ENCODE measurements at regions not wholly inside any gene's neighbourhood (a gene's known extent, or its start where the extent isn't known, plus 50 kb on each side); places are given as distances from the start of the nearest gene placed in this dataset.

DNA sequence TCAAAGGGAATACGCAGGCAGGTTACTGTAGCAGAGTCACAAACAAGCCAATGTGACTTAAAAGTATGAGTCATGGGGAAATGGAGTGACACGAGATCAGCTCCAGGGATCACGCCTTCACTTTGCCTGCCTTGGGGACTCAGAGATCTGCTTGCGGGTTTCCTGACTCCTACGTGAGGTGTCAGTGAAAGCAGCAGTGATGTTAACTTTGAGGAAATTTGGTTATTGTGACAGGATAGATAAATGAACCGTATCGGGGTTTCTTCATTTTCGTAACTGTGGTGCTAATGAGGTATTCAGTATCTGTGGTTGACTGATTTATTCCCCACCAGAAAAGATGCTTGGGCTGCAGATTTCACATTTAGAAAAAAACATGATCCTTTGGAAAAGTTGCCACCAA is 383.3 kb upstream of the ZFP42 start:
- H3K9me3 ChIP-seq (replicated peaks in 1 of 3), result no peaks in the 10 kb centered on the region
- no peak for DNase-seq
- no peaks in the 10 kb centered on the region for H3K27me3 ChIP-seq
- H3K4me1 ChIP-seq (replicated peaks in 1 of 2), result no peaks in the 10 kb centered on the region
- no peak overlapping the region for H3K27ac ChIP-seq
- 74 to 80% (median 76%) methylated on average over 8 of the region's 8 CpGs for WGBS, 4 donors
- H3K36me3 ChIP-seq (replicated peaks in 1 of 2), result no peaks in the 10 kb centered on the region
- H3K4me3 ChIP-seq, result no peak overlapping the region
- TF ChIP-seq, protein P1, sequence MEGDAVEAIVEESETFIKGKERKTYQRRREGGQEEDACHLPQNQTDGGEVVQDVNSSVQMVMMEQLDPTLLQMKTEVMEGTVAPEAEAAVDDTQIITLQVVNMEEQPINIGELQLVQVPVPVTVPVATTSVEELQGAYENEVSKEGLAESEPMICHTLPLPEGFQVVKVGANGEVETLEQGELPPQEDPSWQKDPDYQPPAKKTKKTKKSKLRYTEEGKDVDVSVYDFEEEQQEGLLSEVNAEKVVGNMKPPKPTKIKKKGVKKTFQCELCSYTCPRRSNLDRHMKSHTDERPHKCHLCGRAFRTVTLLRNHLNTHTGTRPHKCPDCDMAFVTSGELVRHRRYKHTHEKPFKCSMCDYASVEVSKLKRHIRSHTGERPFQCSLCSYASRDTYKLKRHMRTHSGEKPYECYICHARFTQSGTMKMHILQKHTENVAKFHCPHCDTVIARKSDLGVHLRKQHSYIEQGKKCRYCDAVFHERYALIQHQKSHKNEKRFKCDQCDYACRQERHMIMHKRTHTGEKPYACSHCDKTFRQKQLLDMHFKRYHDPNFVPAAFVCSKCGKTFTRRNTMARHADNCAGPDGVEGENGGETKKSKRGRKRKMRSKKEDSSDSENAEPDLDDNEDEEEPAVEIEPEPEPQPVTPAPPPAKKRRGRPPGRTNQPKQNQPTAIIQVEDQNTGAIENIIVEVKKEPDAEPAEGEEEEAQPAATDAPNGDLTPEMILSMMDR (IDR thresholded peaks at IDR 0.05), result no peak
- intact Hi-C loops (cut with DNase I), result no loop called here

GRCh38 chr4:187613089-187613839 is 382.3 kb upstream of the ZFP42 start:
- no peak for DNase-seq
- no peaks in the 10 kb centered on the region for H3K27me3 ChIP-seq
- no peak overlapping the region for H3K4me3 ChIP-seq
- intact Hi-C loops (cut with DNase I), result no loop called here
- no peak for TF ChIP-seq POLR2A (IDR thresholded peaks at IDR 0.05)
- TF ChIP-seq, protein P1 (IDR thresholded peaks at IDR 0.05), result no peak
- H3K36me3 ChIP-seq (replicated peaks in 1 of 2), result no peaks in the 10 kb centered on the region
- no peaks in the 10 kb centered on the region for H3K9me3 ChIP-seq (replicated peaks in 1 of 3)
- H3K4me1 ChIP-seq (replicated peaks in 1 of 2), result no peaks in the 10 kb centered on the region
- H3K27ac ChIP-seq, result no peak overlapping the region
- 92 to 96% (median 93%) methylated on average over 45 to 46 of the region's 46 CpGs for WGBS, 4 donors

DNA sequence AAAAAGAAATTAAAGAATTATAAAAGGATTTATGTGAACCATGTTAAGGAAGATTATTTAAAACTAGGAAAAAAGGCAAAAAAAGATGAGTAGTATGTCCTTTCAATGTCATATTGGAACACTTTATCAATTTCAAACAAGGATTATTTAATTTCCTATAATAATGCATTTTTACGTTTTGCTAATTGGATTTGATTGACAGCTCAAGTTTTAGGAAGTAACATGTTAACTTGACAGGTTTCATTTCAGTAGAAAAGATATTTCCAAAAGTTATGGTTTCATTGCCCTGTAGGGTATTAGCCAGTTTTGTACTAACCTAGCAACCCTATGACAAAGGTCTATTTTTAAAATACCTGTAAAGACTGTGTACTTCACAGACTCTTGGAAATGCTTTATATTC is 379.6 kb upstream of the ZFP42 start:
- Histone ChIP-seq H3K4me1 (replicated peaks in 1 of 2) (no peaks in the 10 kb centered on the region), H3K9me3 (replicated peaks in 1 of 3) (no peaks in the 10 kb centered on the region), H3K4me3 (no peak overlapping the region), H3K27me3 (no peaks in the 10 kb centered on the region), H3K36me3 (replicated peaks in 1 of 2) (no peaks in the 10 kb centered on the region), H3K27ac (no peak overlapping the region)
- DNase-seq, result no peak
- intact Hi-C loops (cut with DNase I), result no loop called here
- TF ChIP-seq POLR2A (IDR thresholded peaks at IDR 0.05), result no peak
- TF ChIP-seq, protein P1 (IDR thresholded peaks at IDR 0.05), result no peak
- WGBS, 4 donors, result 46 to 68% (median 54%) methylated on average over 1 of the region's 1 CpG

DNA sequence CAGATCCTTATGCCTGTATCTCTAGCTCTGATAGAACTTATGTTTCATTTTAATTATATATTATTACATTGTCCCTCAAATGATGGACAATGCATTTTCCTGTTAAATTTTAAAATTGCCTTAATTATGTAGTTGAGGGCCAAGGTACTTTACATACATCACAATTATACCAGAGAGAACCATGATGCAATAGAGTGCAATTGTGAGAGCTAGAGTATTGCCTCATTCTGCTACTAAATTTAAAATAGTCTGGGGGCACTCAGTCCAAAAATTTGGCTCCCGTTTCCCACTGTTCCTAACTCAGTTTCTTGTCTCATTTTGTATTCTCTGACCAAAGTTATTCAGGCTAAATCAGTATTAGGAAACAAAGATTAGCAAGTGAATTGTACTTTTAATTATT is 378.5 kb upstream of the ZFP42 start:
- Histone ChIP-seq H3K4me1 (replicated peaks in 1 of 2) (no peaks in the 10 kb centered on the region), H3K27ac (no peak overlapping the region), H3K4me3 (no peak overlapping the region), H3K36me3 (replicated peaks in 1 of 2) (no peaks in the 10 kb centered on the region), H3K9me3 (replicated peaks in 1 of 3) (no peaks in the 10 kb centered on the region), H3K27me3 (no peaks in the 10 kb centered on the region)
- intact Hi-C loops (cut with DNase I), result no loop called here
- no peak for TF ChIP-seq POLR2A (IDR thresholded peaks at IDR 0.05)
- TF ChIP-seq, protein P1 (IDR thresholded peaks at IDR 0.05), result no peak
- WGBS, 4 donors, result 55 to 76% (median 59%) methylated on average over 1 of the region's 1 CpG
- no peak for DNase-seq
